Forelimb muscle (tissue), 1 donor: ENCODE measurements at regions not wholly inside any gene's neighbourhood (a gene's known extent, or its start where the extent isn't known, plus 50 kb on each side); places are given as distances from the start of the nearest gene placed in this dataset.

Source experiments
- DNase-seq: peaks from one replicate; pipeline ENCODE4 v3.0.0-alpha.2; 2013; ENCODE audit warnings: low read depth

GRCh38 chr15:29377161-29377560 lies 107.5 kb upstream of the NSMCE3 start:
- no peak for DNase-seq

- DNase-seq: no peak
Observed at GRCh38 chr15:29376590-29376989, 107.0 kb upstream of the NSMCE3 start.

GRCh38 chr15:29369261-29369660 lies 99.6 kb upstream of the NSMCE3 start:
- no peak for DNase-seq

GRCh38 chr15:29364426-29365078 lies 94.9 kb upstream of the NSMCE3 start:
- no peak for DNase-seq

- no peak for DNase-seq
Observed at GRCh38 chr15:29361560-29361959, 91.9 kb upstream of the NSMCE3 start.

GRCh38 chr15:29360152-29360551 lies 90.5 kb upstream of the NSMCE3 start:
- DNase-seq: no peak

- DNase-seq: no peak
Observed at GRCh38 chr15:29356786-29357185, 87.2 kb upstream of the NSMCE3 start.

GRCh38 chr15:29355477-29355876 lies 85.9 kb upstream of the NSMCE3 start:
- no peak for DNase-seq

- no peak for DNase-seq
Observed at GRCh38 chr15:29352402-29352801, 82.8 kb upstream of the NSMCE3 start.

- DNase-seq: no peak
Observed at GRCh38 chr15:29349196-29349595, 79.6 kb upstream of the NSMCE3 start.

GRCh38 chr15:29348336-29348914 lies 78.8 kb upstream of the NSMCE3 start:
- DNase-seq: peak; percentile 46

GRCh38 chr15:29346998-29347397 lies 77.4 kb upstream of the NSMCE3 start:
- DNase-seq: no peak

GRCh38 chr15:29345549-29346525 lies 76.2 kb upstream of the NSMCE3 start:
- DNase-seq: no peak

GRCh38 chr15:29344474-29344873 lies 74.9 kb upstream of the NSMCE3 start:
- DNase-seq: no peak

- no peak for DNase-seq
Observed at GRCh38 chr15:29343229-29343628, 73.6 kb upstream of the NSMCE3 start.

- no peak for DNase-seq
Observed at GRCh38 chr15:29342201-29342600, 72.6 kb upstream of the NSMCE3 start.

GRCh38 chr15:29337156-29337959 lies 67.7 kb upstream of the NSMCE3 start:
- peak; percentile 14 for DNase-seq

- DNase-seq: no peak
Observed at GRCh38 chr15:29334544-29334943, 64.9 kb upstream of the NSMCE3 start.

GRCh38 chr15:29333261-29333660 lies 63.6 kb upstream of the NSMCE3 start:
- no peak for DNase-seq

GRCh38 chr15:29331669-29332068 lies 62.0 kb upstream of the NSMCE3 start:
- DNase-seq: no peak

- no peak for DNase-seq
Observed at GRCh38 chr15:29331071-29331470, 61.4 kb upstream of the NSMCE3 start.

- DNase-seq: no peak
Observed at GRCh38 chr15:29324746-29325145, 55.1 kb upstream of the NSMCE3 start.
